ENCODE measurements at regions not wholly inside any gene's neighbourhood (a gene's known extent, or its start where the extent isn't known, plus 50 kb on each side); places are given as distances from the start of the nearest gene placed in this dataset.
A peak's percentile ranks its signal among the peaks of the same experiment; 100 is the strongest.

DNA sequence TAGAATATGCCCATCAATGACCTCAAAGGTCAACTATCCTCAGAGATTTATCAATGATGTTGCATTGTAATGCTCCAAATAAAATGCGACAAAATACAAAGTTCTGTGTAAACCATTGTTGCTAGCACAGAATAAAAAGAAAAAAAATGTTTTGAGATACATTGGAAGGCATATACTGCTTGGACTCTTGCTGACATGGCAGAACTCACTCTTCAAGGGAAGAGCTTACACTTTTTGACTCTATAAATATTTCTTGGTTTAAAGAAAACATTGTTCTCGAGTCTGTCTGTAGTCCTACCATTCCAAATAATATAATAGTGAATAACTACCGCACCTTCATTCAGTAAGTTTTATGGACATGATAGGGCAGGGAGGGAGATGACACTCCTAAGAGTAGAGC is 178.7 kb upstream of the RSPO3 start:
- TF ChIP-seq, protein P1, sequence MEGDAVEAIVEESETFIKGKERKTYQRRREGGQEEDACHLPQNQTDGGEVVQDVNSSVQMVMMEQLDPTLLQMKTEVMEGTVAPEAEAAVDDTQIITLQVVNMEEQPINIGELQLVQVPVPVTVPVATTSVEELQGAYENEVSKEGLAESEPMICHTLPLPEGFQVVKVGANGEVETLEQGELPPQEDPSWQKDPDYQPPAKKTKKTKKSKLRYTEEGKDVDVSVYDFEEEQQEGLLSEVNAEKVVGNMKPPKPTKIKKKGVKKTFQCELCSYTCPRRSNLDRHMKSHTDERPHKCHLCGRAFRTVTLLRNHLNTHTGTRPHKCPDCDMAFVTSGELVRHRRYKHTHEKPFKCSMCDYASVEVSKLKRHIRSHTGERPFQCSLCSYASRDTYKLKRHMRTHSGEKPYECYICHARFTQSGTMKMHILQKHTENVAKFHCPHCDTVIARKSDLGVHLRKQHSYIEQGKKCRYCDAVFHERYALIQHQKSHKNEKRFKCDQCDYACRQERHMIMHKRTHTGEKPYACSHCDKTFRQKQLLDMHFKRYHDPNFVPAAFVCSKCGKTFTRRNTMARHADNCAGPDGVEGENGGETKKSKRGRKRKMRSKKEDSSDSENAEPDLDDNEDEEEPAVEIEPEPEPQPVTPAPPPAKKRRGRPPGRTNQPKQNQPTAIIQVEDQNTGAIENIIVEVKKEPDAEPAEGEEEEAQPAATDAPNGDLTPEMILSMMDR (conservative IDR thresholded peaks at IDR 0.05; ENCODE audit: low read depth, low read length), result no peak
- H3K4me3 ChIP-seq (ENCODE audit: low read length), result no peak overlapping the region
- DNase-seq (ENCODE audit: low read depth), result no peak

DNA sequence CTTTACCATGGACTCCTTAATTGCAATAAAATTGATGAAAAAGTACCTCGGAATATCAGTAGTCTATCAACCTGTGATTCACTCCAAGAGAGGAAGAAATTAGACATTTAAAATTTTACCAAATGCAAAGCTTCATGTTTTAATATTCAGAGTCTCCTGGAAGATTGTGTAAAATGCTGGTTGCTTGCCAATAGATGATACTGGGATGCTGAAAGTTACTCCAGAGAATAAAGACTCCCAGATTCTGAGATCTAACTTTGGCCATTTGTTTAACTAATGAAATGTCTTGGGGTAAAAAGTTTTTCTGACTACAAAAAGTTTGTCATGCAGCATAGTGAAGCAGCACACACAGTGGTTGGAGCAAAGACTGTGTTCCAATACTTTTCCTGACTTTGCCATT is 176.7 kb upstream of the RSPO3 start:
- TF ChIP-seq, protein P1 (conservative IDR thresholded peaks at IDR 0.05; ENCODE audit: low read depth, low read length), result no peak
- DNase-seq (ENCODE audit: low read depth), result no peak
- no peak overlapping the region for H3K4me3 ChIP-seq (ENCODE audit: low read length)

GRCh38 chr6:126944512-126944911 is 174.0 kb upstream of the RSPO3 start:
- DNase-seq (ENCODE audit: low read depth), result no peak
- TF ChIP-seq, protein P1 (conservative IDR thresholded peaks at IDR 0.05; ENCODE audit: low read depth, low read length), result no peak
- H3K4me3 ChIP-seq (ENCODE audit: low read length), result no peak overlapping the region

GRCh38 chr6:126945150-126945685 is 173.3 kb upstream of the RSPO3 start:
- no peak overlapping the region for H3K4me3 ChIP-seq (ENCODE audit: low read length)
- TF ChIP-seq, protein P1 (conservative IDR thresholded peaks at IDR 0.05; ENCODE audit: low read depth, low read length), result no peak
- no peak for DNase-seq (ENCODE audit: low read depth)

- TF ChIP-seq, protein P1 (conservative IDR thresholded peaks at IDR 0.05; ENCODE audit: low read depth, low read length), result no peak
- DNase-seq (ENCODE audit: low read depth), result no peak
- no peak overlapping the region for H3K4me3 ChIP-seq (ENCODE audit: low read length)
Measured at GRCh38 chr6:126945812-126946360, 172.6 kb upstream of the RSPO3 start.

GRCh38 chr6:126947070-126947469 is 171.4 kb upstream of the RSPO3 start:
- DNase-seq (ENCODE audit: low read depth), result peak; percentile 14
- TF ChIP-seq, protein P1 (conservative IDR thresholded peaks at IDR 0.05; ENCODE audit: low read depth, low read length), result no peak
- no peak overlapping the region for H3K4me3 ChIP-seq (ENCODE audit: low read length)

GRCh38 chr6:126949786-126950185 is 168.7 kb upstream of the RSPO3 start:
- DNase-seq (ENCODE audit: low read depth), result no peak
- TF ChIP-seq, protein P1 (conservative IDR thresholded peaks at IDR 0.05; ENCODE audit: low read depth, low read length), result no peak
- H3K4me3 ChIP-seq (ENCODE audit: low read length), result no peak overlapping the region
